Trophoblast cell (in vitro differentiated cells and primary cell): ENCODE measurements at regions not wholly inside any gene's neighbourhood (a gene's known extent, or its start where the extent isn't known, plus 50 kb on each side); places are given as distances from the start of the nearest gene placed in this dataset.
"Not testable (repeated sequence)": the region's sequence is repeated elsewhere in the genome, so short reads cannot be mapped to it uniquely, and the experiment has no call there.

Experiments used
- DNase-seq, 2 donors: peaks; one replicate each; pipeline ENCODE4 v3.0.0-alpha.2; 2016
- H2AFZ ChIP-seq: 2 replicates; pipeline ENCODE4 v1.6.1; 2013; ENCODE audit warnings: low read length, moderate library complexity, mild to moderate bottlenecking; ENCODE audit not compliant: insufficient read depth, poor library complexity
- H2AK5ac ChIP-seq: 2 replicates; pipeline ENCODE4 v1.6.1; 2013; ENCODE audit warnings: mild to moderate bottlenecking, low read length
- H2BK120ac ChIP-seq: 2 replicates; pipeline ENCODE4 v1.6.1; 2013; ENCODE audit warnings: low read length, mild to moderate bottlenecking, moderate library complexity; ENCODE audit not compliant: insufficient read depth, poor library complexity
- H2BK12ac ChIP-seq: 2 replicates; pipeline ENCODE4 v1.6.1; 2013; ENCODE audit warnings: mild to moderate bottlenecking, low read length, moderate library complexity
- H2BK5ac ChIP-seq: 2 replicates; pipeline ENCODE4 v1.6.1; 2013; ENCODE audit warnings: low read length, low read depth, moderate library complexity, mild to moderate bottlenecking; ENCODE audit not compliant: poor library complexity
- H3K14ac ChIP-seq: 2 replicates; pipeline ENCODE4 v1.6.1; 2013; ENCODE audit warnings: mild to moderate bottlenecking, low read length
- H3K18ac ChIP-seq: 2 replicates; pipeline ENCODE4 v1.6.1; 2013; ENCODE audit warnings: mild to moderate bottlenecking, low read length
- H3K23ac ChIP-seq: 2 replicates; pipeline ENCODE4 v1.6.1; 2013; ENCODE audit warnings: low read length
- H3K27ac ChIP-seq: 2 replicates; pipeline ENCODE4 v1.5.1; 2013; ENCODE audit warnings: low read depth, mild to moderate bottlenecking, inconsistent platforms, low read length, moderate library complexity
- H3K27me3 ChIP-seq: 2 replicates; pipeline ENCODE4 v1.6.1; 2013; ENCODE audit warnings: inconsistent platforms, mild to moderate bottlenecking, low read length, moderate library complexity; ENCODE audit not compliant: insufficient read depth
- H3K36me3 ChIP-seq, 2 experiments: 1 replicate in 1 of 2; 2 replicates in 1 of 2; pipeline ENCODE4 v1.6.1; 2013; ENCODE audit warnings: low read length in 2 of 2, mild to moderate bottlenecking in 2 of 2, moderate library complexity in 1 of 2; ENCODE audit not compliant: insufficient read depth in 2 of 2, control insufficient read depth in 1 of 2
- H3K4ac ChIP-seq: 2 replicates; pipeline ENCODE4 v1.6.1; 2013; ENCODE audit warnings: low read depth, mild to moderate bottlenecking, low read length, moderate library complexity
- H3K4me1 ChIP-seq, 2 experiments: 1 replicate in 1 of 2; 2 replicates in 1 of 2; pipeline ENCODE4 v1.6.1; 2013; ENCODE audit warnings: low read length in 2 of 2, mild to moderate bottlenecking in 2 of 2, moderate library complexity in 1 of 2; ENCODE audit not compliant: insufficient read depth in 2 of 2, control insufficient read depth in 1 of 2
- H3K4me2 ChIP-seq: 2 replicates; pipeline ENCODE4 v1.6.1; 2013; ENCODE audit warnings: inconsistent platforms, mild to moderate bottlenecking, low read length, moderate library complexity
- H3K4me3 ChIP-seq: 2 replicates; pipeline ENCODE4 v1.5.1; 2013; ENCODE audit warnings: mild to moderate bottlenecking, low read depth, low read length, inconsistent platforms
- H3K79me1 ChIP-seq: one replicate; pipeline ENCODE4 v1.6.1; 2013; ENCODE audit warnings: low read length
- H3K79me2 ChIP-seq: 2 replicates; pipeline ENCODE4 v1.6.1; 2013; ENCODE audit warnings: low read length, mild to moderate bottlenecking; ENCODE audit not compliant: control insufficient read depth, insufficient read depth, poor library complexity
- H3K9ac ChIP-seq: 2 replicates; pipeline ENCODE4 v1.6.1; 2013; ENCODE audit warnings: mild to moderate bottlenecking, low read length
- H3K9me3 ChIP-seq: 2 replicates; pipeline ENCODE4 v1.6.1; 2013; ENCODE audit warnings: low read depth, mild to moderate bottlenecking, control low read depth, inconsistent platforms, low read length; ENCODE audit not compliant: insufficient read depth
- H4K12ac ChIP-seq: 2 replicates; pipeline ENCODE4 v1.6.1; 2013; ENCODE audit warnings: low read depth, mild to moderate bottlenecking, low read length, moderate library complexity
- H4K8ac ChIP-seq: 2 replicates; pipeline ENCODE4 v1.6.1; 2013; ENCODE audit warnings: low read depth, mild to moderate bottlenecking, low read length, moderate library complexity
- H4K91ac ChIP-seq: one replicate; pipeline ENCODE4 v1.6.1; 2013; ENCODE audit warnings: low read depth, mild to moderate bottlenecking, low read length, moderate library complexity
- WGBS: extraction: QIAGEN DNeasy Blood & Tissue Kit; methylation state at CpG from one replicate; pipeline ENCODE4 v1.1.7; 2013; ENCODE audit warnings: missing lambda C conversion rate; ENCODE audit not compliant: insufficient read length, insufficient coverage; ENCODE audit errors: extremely low coverage; 5-methylcytosine and 5-hydroxymethylcytosine counted together

DNA sequence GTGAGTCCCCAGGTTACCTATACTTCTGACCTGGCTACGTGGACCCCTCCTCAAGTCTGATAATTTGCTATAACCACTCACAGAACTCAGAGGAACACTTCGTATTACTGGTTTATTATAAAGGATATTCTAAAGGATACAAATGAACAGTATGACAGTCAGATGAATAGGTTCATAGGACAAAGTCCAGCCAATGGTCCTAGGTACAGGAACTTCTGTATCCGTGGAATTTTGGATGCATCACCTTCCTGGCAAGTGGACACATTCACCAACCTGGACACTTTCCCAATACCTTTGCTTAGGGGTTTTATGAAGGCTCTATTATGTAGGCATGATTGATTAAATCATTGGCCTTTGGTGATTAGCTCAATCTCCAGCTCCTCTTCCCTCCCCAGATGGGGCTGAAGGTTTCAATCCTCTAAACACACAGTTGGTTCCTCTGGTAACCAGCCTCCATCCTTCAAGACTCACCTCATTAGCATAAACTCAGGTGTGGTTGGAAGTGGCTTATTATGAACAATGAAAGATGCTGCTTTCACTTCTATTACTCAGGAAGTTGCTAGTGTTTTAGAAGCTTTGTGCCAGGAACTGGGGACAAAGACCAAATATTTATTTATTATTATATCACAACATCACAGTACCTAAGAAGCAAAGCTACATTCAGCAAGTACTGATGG is 149.6 kb upstream of the ELL2 start:
- Histone ChIP-seq H3K23ac (no peak overlapping the region), H4K91ac (no peak overlapping the region), H3K4ac (no peak overlapping the region), H3K27ac (no peak overlapping the region), H3K9ac (no peak overlapping the region), H4K12ac (no peak overlapping the region), H3K36me3 (no peaks in the 10 kb centered on the region), H3K9me3 (no peaks in the 10 kb centered on the region), H3K14ac (no peak overlapping the region), H2BK12ac (no peak overlapping the region), H2BK5ac (no peak overlapping the region), H2BK120ac (no peak overlapping the region), H2AFZ (no peak overlapping the region), H4K8ac (no peak overlapping the region), H3K79me2 (no peaks in the 10 kb centered on the region), H3K27me3 (no peaks in the 10 kb centered on the region), H3K18ac (no peak overlapping the region), H3K4me1 (no peaks in the 10 kb centered on the region), H2AK5ac (no peak overlapping the region), H3K4me2 (no peak overlapping the region), H3K79me1 (no peaks in the 10 kb centered on the region), H3K4me3 (no peak overlapping the region)
- DNase-seq, result no peak
- no CpG with 5 or more reads among the region's 3 CpGs for WGBS

DNA sequence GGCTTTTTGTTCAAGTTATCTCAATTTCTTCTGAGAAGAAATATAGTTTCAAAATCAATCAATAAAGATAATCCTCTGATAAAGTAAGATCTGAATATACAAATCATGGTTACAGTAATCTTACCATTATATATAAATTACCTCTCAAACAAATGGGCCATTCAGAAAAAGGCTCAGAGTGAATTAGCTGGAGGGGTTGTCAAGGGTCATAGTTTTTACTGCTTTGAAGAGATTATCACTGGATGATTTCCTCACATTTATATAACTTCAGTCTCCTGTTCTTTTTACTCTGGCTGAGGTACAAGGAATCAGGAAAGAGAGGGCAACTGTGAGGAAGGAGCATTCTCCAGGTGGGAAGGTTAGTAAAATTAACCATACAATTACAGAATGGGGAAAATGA is 148.6 kb upstream of the ELL2 start:
- Histone ChIP-seq H2BK5ac (no peak overlapping the region), H3K79me2 (no peaks in the 10 kb centered on the region), H2BK12ac (no peak overlapping the region), H3K36me3 (no peaks in the 10 kb centered on the region), H2BK120ac (no peak overlapping the region), H3K4me2 (no peak overlapping the region), H2AFZ (no peak overlapping the region), H3K4ac (no peak overlapping the region), H3K27me3 (no peaks in the 10 kb centered on the region), H4K91ac (no peak overlapping the region), H2AK5ac (no peak overlapping the region), H3K9me3 (no peaks in the 10 kb centered on the region), H3K18ac (no peak overlapping the region), H3K27ac (no peak overlapping the region), H3K14ac (no peak overlapping the region), H4K8ac (no peak overlapping the region), H4K12ac (no peak overlapping the region), H3K23ac (no peak overlapping the region), H3K9ac (no peak overlapping the region), H3K79me1 (no peaks in the 10 kb centered on the region), H3K4me1 (no peaks in the 10 kb centered on the region), H3K4me3 (no peak overlapping the region)
- DNase-seq, result no peak

DNA sequence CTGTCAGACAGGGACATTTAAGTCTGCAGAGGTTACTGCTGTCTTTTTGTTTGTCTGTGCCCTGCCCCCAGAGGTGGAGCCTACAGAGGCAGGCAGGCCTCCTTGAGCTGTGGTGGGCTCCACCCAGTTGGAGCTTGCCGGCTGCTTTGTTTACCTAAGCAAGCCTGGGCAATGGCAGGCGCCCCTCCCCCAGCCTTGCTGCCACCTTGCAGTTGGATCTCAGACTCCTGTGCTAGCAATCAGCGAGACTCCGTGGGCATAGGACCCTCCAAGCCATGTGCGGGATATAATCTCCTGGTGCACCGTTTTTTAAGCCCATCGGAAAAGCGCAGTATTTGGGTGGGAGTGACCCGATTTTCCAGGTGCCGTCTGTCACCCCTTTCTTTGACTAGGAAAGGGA is 147.0 kb upstream of the ELL2 start:
- DNase-seq, H2BK5ac ChIP-seq, H3K79me2 ChIP-seq, H3K9me3 ChIP-seq, H3K79me1 ChIP-seq, H3K36me3 ChIP-seq, H4K8ac ChIP-seq, H2AFZ ChIP-seq, H4K91ac ChIP-seq, H3K4me2 ChIP-seq, H3K27ac ChIP-seq, H4K12ac ChIP-seq, H3K4me1 ChIP-seq, H2BK120ac ChIP-seq, H3K27me3 ChIP-seq, H2AK5ac ChIP-seq, H3K9ac ChIP-seq, H3K14ac ChIP-seq, H3K4me3 ChIP-seq, H2BK12ac ChIP-seq, H3K4ac ChIP-seq, H3K23ac ChIP-seq, H3K18ac ChIP-seq: not testable (repeated sequence)
- WGBS, result no CpG with 5 or more reads among the region's 10 CpGs

DNA sequence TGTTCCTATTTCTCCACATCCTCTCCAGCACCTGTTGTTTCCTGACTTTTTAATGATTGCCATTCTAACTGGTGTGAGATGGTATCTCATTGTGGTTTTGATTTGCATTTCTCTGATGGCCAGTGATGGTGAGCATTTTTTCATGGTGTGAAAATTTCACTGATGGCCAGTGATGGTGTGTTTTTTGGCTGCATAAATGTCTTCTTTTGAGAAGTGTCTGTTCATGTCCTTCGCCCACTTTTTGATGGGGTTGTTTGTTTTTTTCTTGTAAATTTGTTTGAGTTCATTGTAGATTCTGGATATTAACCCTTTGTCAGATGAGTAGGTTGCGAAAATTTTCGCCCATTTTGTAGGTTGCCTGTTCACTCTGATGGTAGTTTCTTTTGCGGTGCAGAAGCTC is 142.2 kb upstream of the ELL2 start:
- not testable (repeated sequence) for H3K23ac ChIP-seq, H2AK5ac ChIP-seq, H4K8ac ChIP-seq, H2AFZ ChIP-seq, H2BK120ac ChIP-seq, DNase-seq, H4K91ac ChIP-seq, H3K18ac ChIP-seq, H3K4me3 ChIP-seq, H4K12ac ChIP-seq, H3K14ac ChIP-seq, H3K4ac ChIP-seq, H2BK12ac ChIP-seq, H3K27me3 ChIP-seq, H3K36me3 ChIP-seq, H3K9me3 ChIP-seq, H3K4me1 ChIP-seq, H3K79me2 ChIP-seq, H3K79me1 ChIP-seq, H3K9ac ChIP-seq, H3K27ac ChIP-seq, H3K4me2 ChIP-seq, H2BK5ac ChIP-seq
- WGBS, result no CpG with 5 or more reads among the region's 4 CpGs
